HepG2 (cell line): ENCODE measurements at regions not wholly inside any gene's neighbourhood (a gene's known extent, or its start where the extent isn't known, plus 50 kb on each side); places are given as distances from the start of the nearest gene placed in this dataset.
"Not testable (repeated sequence)": the region's sequence is repeated elsewhere in the genome, so short reads cannot be mapped to it uniquely, and the experiment has no call there.

Experiments
- ATAC-seq: fragments of 200-7000 bp; cut with Tn5 transposase; 3 replicates; pipeline ENCODE4 v1.9.1; 2020; ENCODE audit warnings: mild to moderate bottlenecking, moderate library complexity
- BruUV-seq: library from RNA; stranded (reverse); fragments of 400-500 nt; replicated peaks from 2 replicates; lab custom pipeline; 2021; lab: Mats Ljungman, UMichigan
- CTCF ChIA-PET: fragments of 300-600 bp; formaldehyde crosslinking; extraction: SDS; loops from one replicate; lab custom pipeline; 2021; ENCODE audit warnings: low total read pairs, inconsistent platforms, low intra/inter-chr PET ratio; lab: Yijun Ruan, JAX
- POLR2A ChIA-PET: fragments of 350-600 bp; sonication (Branson Sonifier 250); formaldehyde crosslinking; loops from one replicate; lab custom pipeline; 2020; ENCODE audit warnings: antibody characterized with exemption, inconsistent platforms; lab: Yijun Ruan, JAX
- DNase-seq: peaks from one replicate; pipeline ENCODE4 v3.0.0-alpha.2; 2015; ENCODE audit warnings: low spot score
- FAIRE-seq: peaks from 3 replicates; lab custom pipeline; 2011; peaks lifted over from hg19 to GRCh38; lab: Jason Lieb, UNC
- H2AFZ ChIP-seq: one replicate; pipeline ENCODE4 v1.6.1; 2011; ENCODE audit warnings: low read length, inconsistent platforms
- H3K27ac ChIP-seq: fragments of 300-600 bp; 3 replicates; pipeline ENCODE4 v1.8.0; 2011; ENCODE audit warnings: mixed run types, mild to moderate bottlenecking, mixed read lengths, low read length, inconsistent platforms; ENCODE audit not compliant: insufficient read depth; ENCODE audit errors: extremely low read length
- H3K27me3 ChIP-seq, 2 experiments: fragments of 200-600 bp in 1 of 2; 2 replicates in 1 of 2; 3 replicates in 1 of 2; pipeline versions ENCODE4 v1.6.0 to v1.8.0; 2011; ENCODE audit warnings: low read length in 2 of 2, mild to moderate bottlenecking in 2 of 2, moderate library complexity in 2 of 2, inconsistent platforms in 1 of 2; ENCODE audit not compliant: insufficient read depth in 2 of 2, control insufficient read depth in 1 of 2
- H3K36me3 ChIP-seq, 2 experiments: fragments of 200-600 bp in 1 of 2; replicated peaks in 1 of 2; 2 replicates in 1 of 2; 3 replicates in 1 of 2; pipeline versions ENCODE4 v1.5.1 to v1.8.0; 2011; ENCODE audit warnings: low read length in 2 of 2, inconsistent platforms in 1 of 2; ENCODE audit not compliant: insufficient read depth in 2 of 2, control insufficient read depth in 1 of 2
- H3K4me1 ChIP-seq: 2 replicates; pipeline ENCODE4 v1.5.1; 2012; ENCODE audit warnings: low read length, inconsistent platforms; ENCODE audit not compliant: insufficient read depth
- H3K4me2 ChIP-seq: 2 replicates; pipeline ENCODE4 v1.6.0; 2011; ENCODE audit warnings: low read depth, low read length, inconsistent platforms
- H3K4me3 ChIP-seq, 3 experiments: fragments of 200-600 bp in 1 of 3; sonication (generic), shearing (Covaris generic) in 1 of 3; replicated peaks in 1 of 3; 2 replicates each; pipeline ENCODE4 v1.5.1; 2011 to 2016; ENCODE audit warnings: low read length in 3 of 3, inconsistent platforms in 2 of 3, low read depth in 2 of 3, mild to moderate bottlenecking in 2 of 3, control low read depth in 1 of 3, mixed read lengths in 1 of 3; ENCODE audit not compliant: insufficient read depth in 1 of 3
- H3K79me2 ChIP-seq: one replicate; pipeline ENCODE4 v1.6.1; 2011; ENCODE audit warnings: low read length, inconsistent platforms; ENCODE audit not compliant: insufficient read depth
- H3K9ac ChIP-seq: 2 replicates; pipeline ENCODE4 v1.6.0; 2011; ENCODE audit warnings: mild to moderate bottlenecking, low read depth, low read length, inconsistent platforms; ENCODE audit not compliant: insufficient read depth
- H3K9me3 ChIP-seq: 2 replicates; pipeline ENCODE4 v1.5.1; 2012; ENCODE audit warnings: mild to moderate bottlenecking, low read length
- H4K20me1 ChIP-seq: 2 replicates; pipeline ENCODE4 v1.6.0; 2011; ENCODE audit warnings: inconsistent platforms, mild to moderate bottlenecking, low read length, moderate library complexity; ENCODE audit not compliant: insufficient read depth
- ATF7 ChIP-seq, 2 experiments: fragments of 450-650 bp in 1 of 2; sonication (generic) in 1 of 2; formaldehyde crosslinking in 1 of 2; IDR thresholded peaks; 2 replicates each; pipeline versions ENCODE4 v1.4.0 to v1.6.1; 2016 to 2020; ENCODE audit warnings: antibody characterized with exemption in 1 of 2, mild to moderate bottlenecking in 1 of 2, missing genetic modification reagents in 1 of 2
- CAMTA2 ChIP-seq: sonication (generic); formaldehyde crosslinking; IDR thresholded peaks from 2 replicates; pipeline ENCODE4 v1.4.0; 2020; ENCODE audit warnings: mild to moderate bottlenecking, missing genetic modification reagents, borderline replicate concordance
- ZNF549 ChIP-seq: sonication (generic); formaldehyde crosslinking; IDR thresholded peaks from 2 replicates; pipeline ENCODE4 v1.5.0; 2020; ENCODE audit warnings: missing genetic modification reagents
- ZNF562 ChIP-seq: sonication (generic); formaldehyde crosslinking; IDR thresholded peaks from 2 replicates; pipeline ENCODE4 v1.8.0; 2022; ENCODE audit warnings: missing genetic modification reagents, borderline replicate concordance
- WGBS: methylation state at CpG from one replicate; pipeline ENCODE4 v1.1.6; 2017; ENCODE audit warnings: low lambda C conversion rate; 5-methylcytosine and 5-hydroxymethylcytosine counted together
- in situ Hi-C: cut with HindIII; loops from 2 replicates; pipeline ENCODE4 v1.10.0; 2017; ENCODE audit warnings: low pct_unique_long_range_greater_than_20kb; ENCODE audit not compliant: extremely low pct_ligation_motif_present
- intact Hi-C: fragments of 100-400 bp; cut with micrococcal nuclease; formaldehyde crosslinking; loops from one replicate; pipeline ENCODE4 v1.10.0; 2022; ENCODE audit not compliant: unreplicated experiment
- TF ChIP-seq, protein P1 (sequence below): sonication (generic); formaldehyde crosslinking; IDR thresholded peaks from 2 replicates; pipeline ENCODE4 v1.4.0; 2020; ENCODE audit warnings: missing genetic modification reagents, mild to moderate bottlenecking, borderline replicate concordance

DNA sequence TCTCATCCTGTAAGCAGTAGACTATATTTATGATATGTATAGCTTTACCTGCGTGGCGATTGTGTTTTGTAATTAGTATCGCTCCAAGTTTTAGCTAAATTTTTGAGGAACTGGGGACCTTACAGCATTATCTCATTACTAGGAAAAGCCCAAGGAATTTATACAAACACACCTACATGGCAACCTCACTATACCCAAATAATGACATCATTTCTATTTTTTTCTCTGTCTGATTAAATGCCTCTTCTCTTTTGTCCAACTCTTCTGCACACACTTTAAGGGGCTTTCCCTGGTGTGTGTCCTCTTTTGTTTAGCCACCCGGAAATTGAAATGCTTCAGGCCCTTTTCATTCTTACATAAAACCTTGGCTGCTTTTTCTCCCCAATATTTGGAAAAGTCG, 82.9 kb upstream of the EXOC2 start:
- intact Hi-C loops (no loop called here), in situ Hi-C loops (loop anchor here (10.0 kb wide), 1 partner anchor 191 kb away; no protein-coding TSS in a partner anchor)
- no TSS peak for BruUV-seq
- DNase-seq (no peak), FAIRE-seq (no peak), ATAC-seq (no peak)
- 48% methylated on average over 5 of the region's 5 CpGs for WGBS
- TF ChIP-seq ZNF562 (CRISPR knock-in tag): no peak
- TF ChIP-seq, protein P1, sequence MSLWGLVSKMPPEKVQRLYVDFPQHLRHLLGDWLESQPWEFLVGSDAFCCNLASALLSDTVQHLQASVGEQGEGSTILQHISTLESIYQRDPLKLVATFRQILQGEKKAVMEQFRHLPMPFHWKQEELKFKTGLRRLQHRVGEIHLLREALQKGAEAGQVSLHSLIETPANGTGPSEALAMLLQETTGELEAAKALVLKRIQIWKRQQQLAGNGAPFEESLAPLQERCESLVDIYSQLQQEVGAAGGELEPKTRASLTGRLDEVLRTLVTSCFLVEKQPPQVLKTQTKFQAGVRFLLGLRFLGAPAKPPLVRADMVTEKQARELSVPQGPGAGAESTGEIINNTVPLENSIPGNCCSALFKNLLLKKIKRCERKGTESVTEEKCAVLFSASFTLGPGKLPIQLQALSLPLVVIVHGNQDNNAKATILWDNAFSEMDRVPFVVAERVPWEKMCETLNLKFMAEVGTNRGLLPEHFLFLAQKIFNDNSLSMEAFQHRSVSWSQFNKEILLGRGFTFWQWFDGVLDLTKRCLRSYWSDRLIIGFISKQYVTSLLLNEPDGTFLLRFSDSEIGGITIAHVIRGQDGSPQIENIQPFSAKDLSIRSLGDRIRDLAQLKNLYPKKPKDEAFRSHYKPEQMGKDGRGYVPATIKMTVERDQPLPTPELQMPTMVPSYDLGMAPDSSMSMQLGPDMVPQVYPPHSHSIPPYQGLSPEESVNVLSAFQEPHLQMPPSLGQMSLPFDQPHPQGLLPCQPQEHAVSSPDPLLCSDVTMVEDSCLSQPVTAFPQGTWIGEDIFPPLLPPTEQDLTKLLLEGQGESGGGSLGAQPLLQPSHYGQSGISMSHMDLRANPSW (CRISPR knock-in tag): no peak
- no peak for TF ChIP-seq ZNF549 (CRISPR knock-in tag)
- no peak for TF ChIP-seq CAMTA2 (CRISPR knock-in tag)
- TF ChIP-seq ATF7 (IDR thresholded peaks at IDR 0.05): peak; percentile 95
- TF ChIP-seq ATF7 (CRISPR knock-in tag; IDR thresholded peaks at IDR 0.05): no peak
- no peaks in the 10 kb centered on the region for H4K20me1 ChIP-seq
- no peak overlapping the region for H3K27ac ChIP-seq
- peaks cover 1 to 59% of the 10 kb centered on the region in 2 experiments; a peak in 4 of 5 replicates for H3K27me3 ChIP-seq
- H3K4me2 ChIP-seq: no peak overlapping the region
- H3K4me3 ChIP-seq: no peak overlapping the region
- H3K9ac ChIP-seq: no peak overlapping the region
- ChIA-PET POLR2A (no interaction called here), CTCF (no interaction called here)
- H3K79me2 ChIP-seq: no peaks in the 10 kb centered on the region
- H3K4me1 ChIP-seq: no peaks in the 10 kb centered on the region
- no peaks in the 10 kb centered on the region for H3K9me3 ChIP-seq
- no peak overlapping the region for H2AFZ ChIP-seq
- H3K36me3 ChIP-seq: no peaks in the 10 kb centered on the region

DNA sequence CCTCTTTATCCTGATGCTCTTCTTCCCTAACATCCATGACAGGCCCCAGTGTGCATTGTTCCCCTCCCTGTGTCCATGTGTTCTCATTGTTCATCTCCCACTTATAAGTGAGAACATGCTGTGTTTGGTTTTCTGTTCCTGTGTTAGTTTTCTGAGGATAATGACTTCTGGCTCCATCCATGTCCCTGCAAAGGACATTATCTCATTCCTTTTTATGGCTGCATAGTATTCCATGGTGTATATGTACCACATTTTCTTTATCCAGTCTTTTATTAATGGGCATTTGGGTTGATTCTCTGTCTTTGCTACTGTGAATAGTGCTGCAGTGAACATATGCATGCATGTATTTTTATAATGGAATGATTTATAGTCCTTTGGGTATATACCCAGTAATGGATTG, 78.7 kb upstream of the EXOC2 start:
- DNase-seq, intact Hi-C loops, BruUV-seq, H3K9me3 ChIP-seq, H2AFZ ChIP-seq, H3K4me2 ChIP-seq, H3K27ac ChIP-seq, H3K4me3 ChIP-seq, ATAC-seq, H3K4me1 ChIP-seq, FAIRE-seq, H4K20me1 ChIP-seq, POLR2A ChIA-PET, CTCF ChIA-PET, H3K36me3 ChIP-seq, H3K9ac ChIP-seq, H3K79me2 ChIP-seq: not testable (repeated sequence)
- in situ Hi-C loops: loop anchor here (10.0 kb wide), 1 partner anchor 187 kb away; no protein-coding TSS in a partner anchor
- H3K27me3 ChIP-seq: peaks cover 2 to 39% of the 10 kb centered on the region in 2 experiments; a peak in 3 of 5 replicates
